Tibial nerve (tissue), 4 donors: ENCODE measurements at regions not wholly inside any gene's neighbourhood (a gene's known extent, or its start where the extent isn't known, plus 50 kb on each side); places are given as distances from the start of the nearest gene placed in this dataset.

ENCODE experiments used
- EP300 ChIP-seq, 2 donors: sonication (generic); formaldehyde crosslinking; IDR thresholded peaks; one replicate each; pipeline ENCODE4 v1.6.1; 2017; ENCODE audit warnings: antibody characterized with exemption in 2 of 2, mild to moderate bottlenecking in 1 of 2
- POLR2A ChIP-seq, 2 donors: fragments of 450-650 bp; IDR thresholded peaks; one replicate each; pipeline ENCODE4 v1.6.1; 2017; ENCODE audit warnings: antibody characterized with exemption in 2 of 2, mild to moderate bottlenecking in 2 of 2, moderate library complexity in 2 of 2
- TF ChIP-seq, protein P1 (sequence below), 5 experiments: fragments of 200-600 bp in 3 of 5; fragments of 450-650 bp in 2 of 5; sonication (generic) in 3 of 5; IDR thresholded peaks; one replicate each; pipeline ENCODE4 v1.5.1; 2016 to 2019; ENCODE audit warnings: antibody characterized with exemption in 5 of 5, mild to moderate bottlenecking in 3 of 5, moderate library complexity in 2 of 5

DNA sequence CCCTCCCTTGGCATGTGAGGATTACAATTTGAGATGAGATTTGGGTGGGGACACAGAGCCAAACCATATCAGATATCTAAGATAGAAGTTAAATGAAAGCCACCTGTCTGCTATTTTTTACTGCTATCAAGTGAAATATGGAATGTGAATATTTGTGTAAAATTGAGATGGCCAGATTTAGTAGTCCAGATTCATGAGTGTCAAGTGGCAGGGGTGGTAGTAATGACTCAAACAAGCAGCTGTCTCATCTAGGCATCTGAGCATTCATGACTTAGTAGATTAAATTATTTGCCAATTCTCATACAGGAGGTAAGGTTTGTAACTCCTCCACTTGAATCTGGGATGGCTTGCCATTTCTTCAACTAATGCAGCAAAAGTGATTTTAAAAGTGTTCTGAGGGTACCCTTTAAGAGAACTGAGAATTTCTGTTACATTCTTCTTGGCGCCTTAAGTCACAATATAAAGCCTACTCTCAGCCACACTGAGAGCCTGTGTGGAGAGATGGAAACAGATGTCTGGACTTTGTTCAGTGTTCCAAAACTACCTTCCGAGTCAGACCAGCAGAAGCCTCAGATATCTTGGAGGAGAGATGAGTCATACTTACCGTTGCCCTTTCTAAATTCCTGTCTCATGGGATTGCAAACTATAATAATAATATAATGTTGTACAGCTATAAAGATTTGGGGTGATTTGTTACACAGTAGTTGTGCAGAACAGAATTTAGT lies 1065.6 kb upstream of the TMPRSS15 start:
- TF ChIP-seq, protein P1, sequence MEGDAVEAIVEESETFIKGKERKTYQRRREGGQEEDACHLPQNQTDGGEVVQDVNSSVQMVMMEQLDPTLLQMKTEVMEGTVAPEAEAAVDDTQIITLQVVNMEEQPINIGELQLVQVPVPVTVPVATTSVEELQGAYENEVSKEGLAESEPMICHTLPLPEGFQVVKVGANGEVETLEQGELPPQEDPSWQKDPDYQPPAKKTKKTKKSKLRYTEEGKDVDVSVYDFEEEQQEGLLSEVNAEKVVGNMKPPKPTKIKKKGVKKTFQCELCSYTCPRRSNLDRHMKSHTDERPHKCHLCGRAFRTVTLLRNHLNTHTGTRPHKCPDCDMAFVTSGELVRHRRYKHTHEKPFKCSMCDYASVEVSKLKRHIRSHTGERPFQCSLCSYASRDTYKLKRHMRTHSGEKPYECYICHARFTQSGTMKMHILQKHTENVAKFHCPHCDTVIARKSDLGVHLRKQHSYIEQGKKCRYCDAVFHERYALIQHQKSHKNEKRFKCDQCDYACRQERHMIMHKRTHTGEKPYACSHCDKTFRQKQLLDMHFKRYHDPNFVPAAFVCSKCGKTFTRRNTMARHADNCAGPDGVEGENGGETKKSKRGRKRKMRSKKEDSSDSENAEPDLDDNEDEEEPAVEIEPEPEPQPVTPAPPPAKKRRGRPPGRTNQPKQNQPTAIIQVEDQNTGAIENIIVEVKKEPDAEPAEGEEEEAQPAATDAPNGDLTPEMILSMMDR (IDR thresholded peaks at IDR 0.05) = no peak
- TF ChIP-seq EP300 (IDR thresholded peaks at IDR 0.05) = no peak
- no peak for TF ChIP-seq POLR2A (IDR thresholded peaks at IDR 0.05)
